ENCODE measurements at regions not wholly inside any gene's neighbourhood (a gene's known extent, or its start where the extent isn't known, plus 50 kb on each side); places are given as distances from the start of the nearest gene placed in this dataset.

- no peaks in the 10 kb centered on the region for H3K27me3 ChIP-seq (ENCODE audit: control insufficient read depth, insufficient read depth, low read length)
- H3K27ac ChIP-seq (ENCODE audit: low read length), result no peak overlapping the region
- H3K4me1 ChIP-seq (ENCODE audit: control insufficient read depth, insufficient read depth, low read length), result no peaks in the 10 kb centered on the region
- no TSS peak for BruUV-seq (replicated peaks)
- intact Hi-C loops (cut with micrococcal nuclease; ENCODE audit: unreplicated experiment) (no loop called here), in situ Hi-C loops (cut with HindIII; ENCODE audit: low pct_unique_long_range_greater_than_20kb, low sequenced_read_pairs) (no loop called here)
- ChIA-PET CTCF (no interaction called here), POLR2A (no interaction called here)
- no peak for ATAC-seq
- no peak for TF ChIP-seq REST (IDR thresholded peaks at IDR 0.05; ENCODE audit: insufficient read depth in 1 of 2, low read depth in 2 of 2, low read length in 1 of 2)
- TF ChIP-seq SIN3A (IDR thresholded peaks at IDR 0.05; ENCODE audit: borderline replicate concordance, insufficient read depth, low read depth, low read length), result no peak
- TF ChIP-seq TCF7L2 (IDR thresholded peaks at IDR 0.05; ENCODE audit: low read depth, low read length), result no peak
- no peak for TF ChIP-seq CTCF (IDR thresholded peaks at IDR 0.05)
- no peaks in the 10 kb centered on the region for H3K36me3 ChIP-seq (ENCODE audit: control insufficient read depth, insufficient read depth, low read length)
- no peak for DNase-seq (ENCODE audit: low read depth, low spot score)
- H3K9me3 ChIP-seq (ENCODE audit: control insufficient read depth, insufficient read depth, low read depth, low read length), result no peaks in the 10 kb centered on the region
- no peak overlapping the region for H3K4me3 ChIP-seq (ENCODE audit: low read depth in 2 of 2, low read length in 2 of 2)
Measured at GRCh38 chr2:138950486-138950885, 170.3 kb upstream of the NXPH2 start.

- H3K27ac ChIP-seq (ENCODE audit: low read length), result no peak overlapping the region
- DNase-seq (ENCODE audit: low read depth, low spot score), result no peak
- no peaks in the 10 kb centered on the region for H3K9me3 ChIP-seq (ENCODE audit: control insufficient read depth, insufficient read depth, low read depth, low read length)
Measured at GRCh38 chr2:138949517-138949916, 169.3 kb upstream of the NXPH2 start.

More at GRCh38 chr2:138949517-138949916, 169.3 kb upstream of the NXPH2 start:
- BruUV-seq (replicated peaks), result no TSS peak
- in situ Hi-C loops (cut with HindIII; ENCODE audit: low pct_unique_long_range_greater_than_20kb, low sequenced_read_pairs), result no loop called here
- Histone ChIP-seq H3K27me3 (ENCODE audit: control insufficient read depth, insufficient read depth, low read length) (no peaks in the 10 kb centered on the region), H3K4me3 (ENCODE audit: low read depth in 2 of 2, low read length in 2 of 2) (no peak overlapping the region), H3K4me1 (ENCODE audit: control insufficient read depth, insufficient read depth, low read length) (no peaks in the 10 kb centered on the region), H3K36me3 (ENCODE audit: control insufficient read depth, insufficient read depth, low read length) (no peaks in the 10 kb centered on the region)
- intact Hi-C loops (cut with micrococcal nuclease; ENCODE audit: unreplicated experiment), result no loop called here
- ChIA-PET POLR2A (no interaction called here), CTCF (no interaction called here)
- TF ChIP-seq TCF7L2 (IDR thresholded peaks at IDR 0.05; ENCODE audit: low read depth, low read length) (no peak), CTCF (IDR thresholded peaks at IDR 0.05) (no peak), POLR2AphosphoS5 (IDR thresholded peaks at IDR 0.05; ENCODE audit: low read depth, low read length) (no peak), REST (IDR thresholded peaks at IDR 0.05; ENCODE audit: insufficient read depth in 1 of 2, low read depth in 2 of 2, low read length in 1 of 2) (no peak), SIN3A (IDR thresholded peaks at IDR 0.05; ENCODE audit: borderline replicate concordance, insufficient read depth, low read depth, low read length) (no peak)
- no peak for ATAC-seq
